Muscle of leg (tissue), 3 donors: ENCODE measurements at regions not wholly inside any gene's neighbourhood (a gene's known extent, or its start where the extent isn't known, plus 50 kb on each side); places are given as distances from the start of the nearest gene placed in this dataset.
"Not testable (repeated sequence)": the region's sequence is repeated elsewhere in the genome, so short reads cannot be mapped to it uniquely, and the experiment has no call there.

Source experiments
- DNase-seq: peaks from one replicate; pipeline ENCODE4 v3.0.0; 2013
- H3K27ac ChIP-seq: one replicate; pipeline ENCODE4 v1.5.1; 2013; ENCODE audit warnings: mild to moderate bottlenecking, low read length, control low read depth
- H3K27me3 ChIP-seq: one replicate; pipeline ENCODE4 v1.6.1; 2013; ENCODE audit warnings: low read length; ENCODE audit not compliant: control insufficient read depth, insufficient read depth
- H3K36me3 ChIP-seq: one replicate; pipeline ENCODE4 v1.6.1; 2013; ENCODE audit warnings: low read length; ENCODE audit not compliant: control insufficient read depth, insufficient read depth
- H3K4me1 ChIP-seq: one replicate; pipeline ENCODE4 v1.6.1; 2013; ENCODE audit warnings: low read length; ENCODE audit not compliant: control insufficient read depth, insufficient read depth
- H3K4me3 ChIP-seq: one replicate; pipeline ENCODE4 v1.5.1; 2013; ENCODE audit warnings: low read length, control low read depth
- H3K9me3 ChIP-seq: replicated peaks from 2 replicates; pipeline ENCODE4 v1.6.1; 2013; ENCODE audit warnings: low read depth, low read length; ENCODE audit not compliant: control insufficient read depth
- WGBS: methylation state at CpG from one replicate; pipeline ENCODE4 v1.1.5; 2013; ENCODE audit warnings: missing lambda C conversion rate; ENCODE audit not compliant: insufficient coverage; 5-methylcytosine and 5-hydroxymethylcytosine counted together

DNA sequence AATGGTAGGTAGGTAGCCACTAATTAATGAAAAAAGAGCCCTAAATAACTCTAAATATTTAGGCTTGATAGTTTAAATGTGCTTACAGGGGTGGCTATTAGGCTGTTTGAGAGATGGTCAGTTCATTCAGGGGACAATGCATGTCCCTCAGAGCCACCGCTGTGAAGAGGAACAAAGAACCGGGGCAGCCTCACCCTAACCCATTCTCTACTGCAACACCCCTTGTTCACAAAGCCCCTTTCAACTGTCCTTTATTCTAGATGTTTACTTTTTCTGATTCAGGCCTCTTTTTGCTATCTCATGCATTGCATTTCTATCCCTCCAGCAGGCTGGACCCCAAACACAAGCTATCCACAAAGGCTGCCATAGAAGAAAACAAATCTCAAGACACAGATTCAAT lies 906.7 kb downstream of the NR2F1-AS1 start:
- 83% methylated on average over 2 of the region's 2 CpGs for WGBS

DNA sequence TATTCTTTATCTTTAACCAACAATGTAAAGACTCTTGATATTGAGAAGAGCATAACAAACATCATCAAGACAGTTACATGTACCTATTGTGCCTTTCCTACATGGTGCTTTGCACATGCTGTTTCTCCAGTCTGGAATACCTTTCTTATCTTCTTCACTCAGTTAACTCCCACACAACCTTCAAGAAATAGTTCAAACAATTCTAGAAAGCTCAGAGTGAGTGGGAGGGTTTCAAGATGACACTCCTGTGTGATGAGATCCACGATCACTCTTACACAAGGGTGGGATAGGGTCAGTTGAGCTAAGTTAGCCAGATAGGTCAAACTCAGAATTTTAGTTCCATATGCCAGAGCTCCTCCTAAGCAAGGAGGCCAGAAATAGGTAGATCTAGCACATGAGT lies 915.5 kb downstream of the NR2F1-AS1 start:
- no peak for DNase-seq
- Histone ChIP-seq H3K4me1 (no peaks in the 10 kb centered on the region), H3K4me3 (no peak overlapping the region), H3K27me3 (no peaks in the 10 kb centered on the region), H3K27ac (no peak overlapping the region), H3K36me3 (no peaks in the 10 kb centered on the region), H3K9me3 (no peaks in the 10 kb centered on the region)
- no CpG with 5 or more reads among the region's 1 CpG for WGBS

More for the DNA sequence above, 906.7 kb downstream of the NR2F1-AS1 start:
- no peaks in the 10 kb centered on the region for H3K9me3 ChIP-seq
- no peaks in the 10 kb centered on the region for H3K27me3 ChIP-seq
- H3K36me3 ChIP-seq = no peaks in the 10 kb centered on the region
- H3K4me1 ChIP-seq = no peaks in the 10 kb centered on the region
- no peak overlapping the region for H3K4me3 ChIP-seq
- H3K27ac ChIP-seq = no peak overlapping the region
- DNase-seq = no peak

DNA sequence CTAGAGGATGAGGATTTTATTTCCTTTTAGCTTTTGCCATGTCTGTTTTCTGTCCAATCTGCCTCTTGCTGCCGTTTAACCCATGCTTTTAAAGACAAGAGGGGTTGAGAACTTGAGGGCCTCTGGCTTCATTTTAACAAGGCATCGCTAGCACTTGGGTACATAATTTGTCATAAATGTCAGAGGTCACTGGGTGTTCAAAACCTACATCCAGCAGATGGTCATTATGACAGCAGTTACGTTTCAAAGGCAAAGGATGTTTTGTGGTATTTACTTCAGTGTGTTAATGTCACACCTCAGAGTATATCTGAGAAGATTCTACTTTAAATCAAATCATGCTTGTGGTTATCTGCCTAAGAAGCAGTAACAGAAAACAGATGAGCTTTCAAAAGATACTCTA lies 918.3 kb downstream of the NR2F1-AS1 start:
- no peaks in the 10 kb centered on the region for H3K9me3 ChIP-seq
- H3K4me3 ChIP-seq = no peak overlapping the region
- no CpG with 5 or more reads among the region's 3 CpGs for WGBS
- H3K36me3 ChIP-seq = no peaks in the 10 kb centered on the region
- H3K27ac ChIP-seq = no peak overlapping the region
- no peaks in the 10 kb centered on the region for H3K4me1 ChIP-seq
- H3K27me3 ChIP-seq = no peaks in the 10 kb centered on the region
- DNase-seq = no peak

DNA sequence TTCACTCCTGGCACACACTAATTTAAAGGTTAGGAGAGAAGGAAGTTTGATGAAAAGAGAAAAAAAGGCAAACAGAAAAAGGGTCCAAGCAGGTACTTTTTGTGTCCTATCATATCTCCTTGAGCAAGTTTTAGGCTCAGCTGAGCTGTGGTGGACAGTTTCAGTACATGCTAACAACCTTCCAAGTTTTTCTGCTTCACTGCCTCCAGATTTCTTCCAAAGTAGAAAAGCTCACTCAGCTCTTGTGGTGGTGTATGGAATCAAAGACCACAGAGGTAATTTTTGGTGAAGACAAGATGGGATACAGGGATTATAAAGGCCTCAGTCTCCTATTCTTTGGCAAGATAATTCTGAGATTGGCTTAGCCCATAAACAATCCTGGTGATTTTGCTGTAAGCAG lies 921.8 kb downstream of the NR2F1-AS1 start:
- no peak for DNase-seq
- no peaks in the 10 kb centered on the region for H3K9me3 ChIP-seq

DNA sequence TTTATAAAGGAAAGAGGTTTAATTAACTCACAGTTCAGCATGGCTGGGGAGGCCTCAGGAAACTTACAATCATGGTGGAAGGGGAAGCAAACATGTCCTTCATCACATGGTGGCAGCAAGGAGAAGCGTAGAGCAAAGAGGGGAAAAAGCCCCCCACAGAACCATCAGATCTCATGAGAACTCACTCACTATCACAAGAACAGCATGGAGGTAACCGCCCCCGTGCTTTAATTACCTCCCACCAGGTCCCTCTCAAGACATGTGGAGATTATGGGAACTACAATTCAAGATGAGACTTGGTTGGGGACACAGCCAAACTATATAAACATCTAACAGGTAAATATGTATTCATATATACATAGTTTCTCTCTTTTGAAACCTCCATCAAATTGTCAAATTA lies 926.4 kb downstream of the NR2F1-AS1 start:
- not testable (repeated sequence) for H3K4me3 ChIP-seq, H3K27ac ChIP-seq, H3K4me1 ChIP-seq, H3K27me3 ChIP-seq, H3K36me3 ChIP-seq, DNase-seq, H3K9me3 ChIP-seq
- no CpG with 5 or more reads among the region's 3 CpGs for WGBS

More for the DNA sequence above, 921.8 kb downstream of the NR2F1-AS1 start:
- no peak overlapping the region for H3K4me3 ChIP-seq
- no peaks in the 10 kb centered on the region for H3K36me3 ChIP-seq
- H3K27me3 ChIP-seq = no peaks in the 10 kb centered on the region
- H3K27ac ChIP-seq = no peak overlapping the region
- H3K4me1 ChIP-seq = no peaks in the 10 kb centered on the region

GRCh38 chr5:92653730-92654461 lies 927.1 kb downstream of the NR2F1-AS1 start:
- DNase-seq = no peak
- no peak overlapping the region for H3K27ac ChIP-seq
- no CpG with 5 or more reads among the region's 2 CpGs for WGBS
- no peaks in the 10 kb centered on the region for H3K36me3 ChIP-seq
- no peaks in the 10 kb centered on the region for H3K9me3 ChIP-seq
- H3K4me3 ChIP-seq = no peak overlapping the region
- H3K4me1 ChIP-seq = no peaks in the 10 kb centered on the region
- no peaks in the 10 kb centered on the region for H3K27me3 ChIP-seq

DNA sequence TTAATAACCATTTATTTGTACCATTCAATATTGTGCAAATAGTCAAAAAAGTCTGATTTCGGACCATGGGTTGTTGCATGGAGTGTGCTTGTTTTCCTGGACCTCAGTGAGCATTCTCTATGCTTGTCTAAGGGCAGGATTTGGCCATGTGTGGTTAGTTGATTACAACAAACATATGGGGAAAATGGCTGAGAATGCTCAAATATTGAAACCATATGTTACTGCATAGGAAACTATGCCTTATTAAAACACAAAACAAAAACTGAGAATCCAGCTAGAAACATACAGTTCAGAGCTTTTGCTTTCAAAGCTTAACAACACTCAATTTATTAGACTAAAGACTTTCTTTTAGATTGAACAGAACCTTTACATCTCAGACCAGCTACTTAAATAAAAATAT lies 928.3 kb downstream of the NR2F1-AS1 start:
- H3K27me3 ChIP-seq = no peaks in the 10 kb centered on the region
- no peak overlapping the region for H3K4me3 ChIP-seq
- DNase-seq = peak; percentile 77
- WGBS = no CpG with 5 or more reads among the region's 1 CpG
- H3K4me1 ChIP-seq = no peaks in the 10 kb centered on the region
- no peaks in the 10 kb centered on the region for H3K9me3 ChIP-seq
- no peaks in the 10 kb centered on the region for H3K36me3 ChIP-seq
- peak overlapping the region; percentile 26 for H3K27ac ChIP-seq

- Histone ChIP-seq H3K27ac (no peak overlapping the region), H3K36me3 (no peaks in the 10 kb centered on the region), H3K4me3 (no peak overlapping the region), H3K27me3 (no peaks in the 10 kb centered on the region), H3K4me1 (no peaks in the 10 kb centered on the region), H3K9me3 (no peaks in the 10 kb centered on the region)
- no peak for DNase-seq
- WGBS = 58% methylated on average over 1 of the region's 4 CpGs
Measured at GRCh38 chr5:92644266-92644886, 936.6 kb downstream of the NR2F1-AS1 start.

GRCh38 chr5:92641031-92641962 lies 939.7 kb downstream of the NR2F1-AS1 start:
- Histone ChIP-seq H3K27ac (peak overlapping the region; percentile 11), H3K4me1 (no peaks in the 10 kb centered on the region), H3K9me3 (no peaks in the 10 kb centered on the region), H3K27me3 (no peaks in the 10 kb centered on the region), H3K36me3 (no peaks in the 10 kb centered on the region), H3K4me3 (no peak overlapping the region)
- DNase-seq = peak; percentile 73
- WGBS = 0% methylated on average over 2 of the region's 10 CpGs

- no peak for DNase-seq
- Histone ChIP-seq H3K27me3 (no peaks in the 10 kb centered on the region), H3K4me3 (no peak overlapping the region), H3K9me3 (no peaks in the 10 kb centered on the region), H3K36me3 (no peaks in the 10 kb centered on the region), H3K4me1 (no peaks in the 10 kb centered on the region), H3K27ac (no peak overlapping the region)
- WGBS = no CpG with 5 or more reads among the region's 3 CpGs
Measured at GRCh38 chr5:92640340-92640739, 940.7 kb downstream of the NR2F1-AS1 start.
